ENCODE measurements at regions not wholly inside any gene's neighbourhood (a gene's known extent, or its start where the extent isn't known, plus 50 kb on each side); places are given as distances from the start of the nearest gene placed in this dataset.

DNA sequence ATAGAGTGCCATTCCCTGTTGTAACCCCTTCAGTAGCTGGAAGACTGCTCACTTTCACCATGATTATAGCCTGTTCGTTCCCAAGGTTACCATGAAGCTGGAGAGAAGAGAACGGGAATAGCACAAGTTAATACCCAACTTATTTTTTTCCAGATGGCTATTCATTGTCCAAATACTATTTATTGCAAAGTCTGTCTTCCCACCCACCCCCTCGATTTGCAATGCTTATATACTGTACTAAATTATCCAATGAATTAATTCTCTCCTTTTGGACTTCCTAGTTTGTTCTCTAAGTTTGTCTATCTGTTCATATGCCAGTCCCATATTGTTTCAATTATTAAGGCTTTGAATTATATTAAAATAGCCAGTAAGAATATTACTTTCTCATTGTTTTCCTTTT, 231.0 kb downstream of the RAB11FIP4 start:
- CTCF ChIA-PET = no interaction called here
- no peaks in the 10 kb centered on the region for H4K20me1 ChIP-seq (replicated peaks; ENCODE audit: control insufficient read depth, extremely low read depth, insufficient read depth, low read length)
- no peak for FAIRE-seq
- H2AFZ ChIP-seq (ENCODE audit: low read depth, low read length) = no peak overlapping the region
- no TSS peak for BruUV-seq (replicated peaks)
- no peaks in the 10 kb centered on the region for H3K4me1 ChIP-seq (ENCODE audit: control insufficient read depth, extremely low read depth, insufficient read depth, low read length)
- no peak overlapping the region for H3K9ac ChIP-seq (replicated peaks; ENCODE audit: extremely low read depth, insufficient read depth, low read length)
- H3K79me2 ChIP-seq (ENCODE audit: control insufficient read depth, insufficient read depth, low read length) = no peaks in the 10 kb centered on the region
- no peak overlapping the region for H3K27ac ChIP-seq (ENCODE audit: insufficient read depth, low read depth, low read length)
- intact Hi-C loops (cut with micrococcal nuclease) (no loop called here), dilution Hi-C loops (cut with MboI; ENCODE audit: extremely low pct_ligation_motif_present, low sequenced_read_pairs) (no loop called here)
- no peaks in the 10 kb centered on the region for H3K36me3 ChIP-seq (ENCODE audit: control insufficient read depth in 2 of 2, extremely low read depth in 1 of 2, insufficient read depth in 2 of 2, low read length in 2 of 2)
- H3K9me1 ChIP-seq (replicated peaks; ENCODE audit: control insufficient read depth, extremely low read depth, insufficient read depth, low read length) = no peaks in the 10 kb centered on the region
- no peak overlapping the region for H3K4me3 ChIP-seq (replicated peaks in 1 of 3; ENCODE audit: insufficient read depth in 1 of 3, low read depth in 1 of 3, low read length in 3 of 3)
- POLR2A ChIA-PET = no interaction called here
- DNase-seq (ENCODE audit: low read depth, low spot score) = no peak
- TF ChIP-seq, protein P1, sequence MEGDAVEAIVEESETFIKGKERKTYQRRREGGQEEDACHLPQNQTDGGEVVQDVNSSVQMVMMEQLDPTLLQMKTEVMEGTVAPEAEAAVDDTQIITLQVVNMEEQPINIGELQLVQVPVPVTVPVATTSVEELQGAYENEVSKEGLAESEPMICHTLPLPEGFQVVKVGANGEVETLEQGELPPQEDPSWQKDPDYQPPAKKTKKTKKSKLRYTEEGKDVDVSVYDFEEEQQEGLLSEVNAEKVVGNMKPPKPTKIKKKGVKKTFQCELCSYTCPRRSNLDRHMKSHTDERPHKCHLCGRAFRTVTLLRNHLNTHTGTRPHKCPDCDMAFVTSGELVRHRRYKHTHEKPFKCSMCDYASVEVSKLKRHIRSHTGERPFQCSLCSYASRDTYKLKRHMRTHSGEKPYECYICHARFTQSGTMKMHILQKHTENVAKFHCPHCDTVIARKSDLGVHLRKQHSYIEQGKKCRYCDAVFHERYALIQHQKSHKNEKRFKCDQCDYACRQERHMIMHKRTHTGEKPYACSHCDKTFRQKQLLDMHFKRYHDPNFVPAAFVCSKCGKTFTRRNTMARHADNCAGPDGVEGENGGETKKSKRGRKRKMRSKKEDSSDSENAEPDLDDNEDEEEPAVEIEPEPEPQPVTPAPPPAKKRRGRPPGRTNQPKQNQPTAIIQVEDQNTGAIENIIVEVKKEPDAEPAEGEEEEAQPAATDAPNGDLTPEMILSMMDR (IDR thresholded peaks at IDR 0.05; ENCODE audit: extremely low read depth in 1 of 2, insufficient read depth in 1 of 2, low read depth in 1 of 2, low read length in 2 of 2) = no peak
- no peak for TF ChIP-seq FOS (IDR thresholded peaks at IDR 0.05; ENCODE audit: borderline replicate concordance, insufficient read depth, low read length)
- TF ChIP-seq EZH2 (IDR thresholded peaks at IDR 0.05; ENCODE audit: borderline replicate concordance, low read depth, low read length, severe bottlenecking) = no peak
- TF ChIP-seq MYC (IDR thresholded peaks at IDR 0.05; ENCODE audit: low read depth, low read length) = no peak
- TF ChIP-seq POLR2AphosphoS5 (IDR thresholded peaks at IDR 0.05; ENCODE audit: insufficient read depth, low read depth, low read length) = no peak
- no peak for TF ChIP-seq POLR2A (IDR thresholded peaks at IDR 0.05; ENCODE audit: low read depth, low read length)
- H3K4me2 ChIP-seq (ENCODE audit: insufficient read depth, low read length) = no peak overlapping the region
- no peaks in the 10 kb centered on the region for H3K9me3 ChIP-seq (replicated peaks; ENCODE audit: control insufficient read depth, insufficient read depth, low read length)
- no peaks in the 10 kb centered on the region for H3K27me3 ChIP-seq (ENCODE audit: control insufficient read depth in 2 of 2, insufficient read depth in 2 of 2, low read length in 2 of 2)

DNA sequence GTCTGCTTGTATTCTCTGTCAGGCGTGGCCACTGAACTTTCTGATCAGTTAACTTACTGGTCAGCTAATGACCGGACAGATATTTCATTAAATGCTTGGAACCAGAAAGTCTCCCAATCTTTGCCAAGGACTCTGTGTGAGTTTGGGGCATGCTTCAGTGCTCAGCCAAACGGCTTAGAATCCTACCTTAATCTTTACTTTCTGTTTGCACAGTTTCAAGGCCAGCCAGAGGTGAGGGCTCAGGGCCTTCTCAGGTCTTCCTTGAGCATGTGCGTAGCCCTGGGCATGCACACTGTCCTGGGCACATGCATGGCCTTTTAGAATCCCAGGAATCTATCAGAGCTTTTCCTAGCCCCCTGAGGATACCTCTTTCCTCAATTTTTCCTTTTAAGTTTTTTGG, 230.1 kb downstream of the RAB11FIP4 start:
- dilution Hi-C loops (cut with MboI; ENCODE audit: extremely low pct_ligation_motif_present, low sequenced_read_pairs) = no loop called here
- POLR2A ChIA-PET = no interaction called here
- H3K79me2 ChIP-seq (ENCODE audit: control insufficient read depth, insufficient read depth, low read length) = no peaks in the 10 kb centered on the region

More for the DNA sequence above, 230.1 kb downstream of the RAB11FIP4 start:
- intact Hi-C loops (cut with micrococcal nuclease) = no loop called here
- Histone ChIP-seq H3K27ac (ENCODE audit: insufficient read depth, low read depth, low read length) (no peak overlapping the region), H3K9ac (replicated peaks; ENCODE audit: extremely low read depth, insufficient read depth, low read length) (no peak overlapping the region), H4K20me1 (replicated peaks; ENCODE audit: control insufficient read depth, extremely low read depth, insufficient read depth, low read length) (no peaks in the 10 kb centered on the region), H3K4me3 (replicated peaks in 1 of 3; ENCODE audit: insufficient read depth in 1 of 3, low read depth in 1 of 3, low read length in 3 of 3) (no peak overlapping the region), H3K4me1 (ENCODE audit: control insufficient read depth, extremely low read depth, insufficient read depth, low read length) (no peaks in the 10 kb centered on the region), H3K9me1 (replicated peaks; ENCODE audit: control insufficient read depth, extremely low read depth, insufficient read depth, low read length) (no peaks in the 10 kb centered on the region), H3K27me3 (ENCODE audit: control insufficient read depth in 2 of 2, insufficient read depth in 2 of 2, low read length in 2 of 2) (no peaks in the 10 kb centered on the region), H3K4me2 (ENCODE audit: insufficient read depth, low read length) (no peak overlapping the region), H3K9me3 (replicated peaks; ENCODE audit: control insufficient read depth, insufficient read depth, low read length) (no peaks in the 10 kb centered on the region), H3K36me3 (ENCODE audit: control insufficient read depth in 2 of 2, extremely low read depth in 1 of 2, insufficient read depth in 2 of 2, low read length in 2 of 2) (no peaks in the 10 kb centered on the region), H2AFZ (ENCODE audit: low read depth, low read length) (no peak overlapping the region)
- CTCF ChIA-PET = interaction anchor here (1.0 kb wide), 1 partner anchor 12 kb away, joined by 3 read pairs; no protein-coding TSS in a partner anchor
- TF ChIP-seq FOS (IDR thresholded peaks at IDR 0.05; ENCODE audit: borderline replicate concordance, insufficient read depth, low read length) (no peak), POLR2AphosphoS5 (IDR thresholded peaks at IDR 0.05; ENCODE audit: insufficient read depth, low read depth, low read length) (no peak), MYC (IDR thresholded peaks at IDR 0.05; ENCODE audit: low read depth, low read length) (no peak), POLR2A (IDR thresholded peaks at IDR 0.05; ENCODE audit: low read depth, low read length) (no peak), JUN (IDR thresholded peaks at IDR 0.05; ENCODE audit: borderline replicate concordance, insufficient read depth, insufficient read length, low read depth) (no peak), EZH2 (IDR thresholded peaks at IDR 0.05; ENCODE audit: borderline replicate concordance, low read depth, low read length, severe bottlenecking) (no peak), GATA2 (IDR thresholded peaks at IDR 0.05; ENCODE audit: insufficient read depth, insufficient read length, low read depth, low read length) (no peak)
- TF ChIP-seq, protein P1 (IDR thresholded peaks at IDR 0.05; ENCODE audit: extremely low read depth in 1 of 2, insufficient read depth in 1 of 2, low read depth in 1 of 2, low read length in 2 of 2) = no peak
- TF ChIP-seq, protein P2, sequence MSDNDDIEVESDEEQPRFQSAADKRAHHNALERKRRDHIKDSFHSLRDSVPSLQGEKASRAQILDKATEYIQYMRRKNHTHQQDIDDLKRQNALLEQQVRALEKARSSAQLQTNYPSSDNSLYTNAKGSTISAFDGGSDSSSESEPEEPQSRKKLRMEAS (IDR thresholded peaks at IDR 0.05; ENCODE audit: insufficient read depth, insufficient read length) = no peak
- no TSS peak for BruUV-seq (replicated peaks)
- FAIRE-seq (no peak), DNase-seq (ENCODE audit: low read depth, low spot score) (no peak)
